H1 (cell line): ENCODE measurements at regions not wholly inside any gene's neighbourhood (a gene's known extent, or its start where the extent isn't known, plus 50 kb on each side); places are given as distances from the start of the nearest gene placed in this dataset.

Experiments used
- CTCF ChIA-PET: fragments of 300-600 bp; sonication (Branson Sonifier 250); formaldehyde crosslinking; loops from one replicate; lab custom pipeline; 2021; ENCODE audit not compliant: partially characterized antibody; lab: Charles Lee
- POLR2A ChIA-PET: fragments of 300-600 bp; sonication (Branson Sonifier 250); formaldehyde crosslinking; loops from one replicate; lab custom pipeline; 2021; ENCODE audit warnings: inconsistent platforms; ENCODE audit not compliant: partially characterized antibody; lab: Charles Lee
- DNase-seq, 2 experiments: peaks; one replicate each; pipeline versions ENCODE4 v3.0.0 to v3.0.0-alpha.2; 2010 to 2022; ENCODE audit warnings: low spot score in 2 of 2, low read depth in 1 of 2, mixed read lengths in 1 of 2
- FAIRE-seq: peaks from 2 replicates; lab custom pipeline; 2011; peaks lifted over from hg19 to GRCh38; lab: Jason Lieb, UNC
- H2AFZ ChIP-seq: 2 replicates; pipeline ENCODE4 v1.8.1; 2012; ENCODE audit warnings: low read length, inconsistent platforms
- H2AK5ac ChIP-seq: 2 replicates; pipeline ENCODE4 v1.6.1; 2013; ENCODE audit warnings: low read depth, low read length
- H2BK120ac ChIP-seq: replicated peaks from 2 replicates; pipeline ENCODE3; 2013; ENCODE audit warnings: low read depth, low read length, inconsistent platforms
- H2BK12ac ChIP-seq: 2 replicates; pipeline ENCODE4 v1.6.1; 2013; ENCODE audit warnings: low read depth, low read length
- H2BK15ac ChIP-seq: 2 replicates; pipeline ENCODE4 v1.6.1; 2013; ENCODE audit warnings: low read length
- H2BK20ac ChIP-seq: 2 replicates; pipeline ENCODE4 v1.6.1; 2013; ENCODE audit warnings: low read length
- H2BK5ac ChIP-seq: 2 replicates; pipeline ENCODE4 v1.6.1; 2013; ENCODE audit warnings: low read depth, low read length
- H3K14ac ChIP-seq: 2 replicates; pipeline ENCODE4 v1.6.1; 2013; ENCODE audit warnings: inconsistent platforms; ENCODE audit not compliant: insufficient read length
- H3K18ac ChIP-seq: 2 replicates; pipeline ENCODE4 v1.6.1; 2013; ENCODE audit warnings: low read length; ENCODE audit errors: extremely low read depth
- H3K23ac ChIP-seq: 2 replicates; pipeline ENCODE4 v1.6.1; 2013; ENCODE audit warnings: inconsistent platforms; ENCODE audit not compliant: insufficient read length
- H3K23me2 ChIP-seq: 2 replicates; pipeline ENCODE4 v1.6.1; 2013; ENCODE audit warnings: low read depth, low read length
- H3K27ac ChIP-seq: 2 replicates; pipeline ENCODE4 v1.6.1; 2011; ENCODE audit warnings: low read depth, low read length, inconsistent platforms
- H3K27me3 ChIP-seq, 4 experiments: replicated peaks in 1 of 4; 1 replicate in 1 of 4; 2 replicates in 3 of 4; pipeline versions ENCODE4 v1.6.1 to v1.8.1; 2011 to 2013; ENCODE audit warnings: low read length in 3 of 4, mild to moderate bottlenecking in 3 of 4, inconsistent platforms in 2 of 4, mixed read lengths in 2 of 4, moderate library complexity in 1 of 4; ENCODE audit not compliant: control insufficient read depth in 3 of 4, insufficient read depth in 3 of 4; ENCODE audit errors: extremely low read depth in 1 of 4
- H3K36me3 ChIP-seq, 4 experiments: 2 replicates each; pipeline versions ENCODE4 v1.6.1 to v1.8.1; 2011 to 2013; ENCODE audit warnings: mild to moderate bottlenecking in 4 of 4, low read length in 3 of 4, moderate library complexity in 2 of 4, control low read depth in 1 of 4, inconsistent platforms in 1 of 4; ENCODE audit not compliant: insufficient read depth in 4 of 4, control insufficient read depth in 2 of 4
- H3K4ac ChIP-seq: replicated peaks from 2 replicates; pipeline ENCODE3; 2013; ENCODE audit warnings: low read length, low read depth, mixed read lengths, inconsistent platforms; ENCODE audit not compliant: insufficient read length
- H3K4me1 ChIP-seq, 4 experiments: replicated peaks in 1 of 4; 1 replicate in 1 of 4; 2 replicates in 3 of 4; pipeline versions ENCODE4 v1.6.1 to v1.8.1; 2011 to 2013; ENCODE audit warnings: low read length in 3 of 4, inconsistent platforms in 2 of 4, mixed read lengths in 1 of 4; ENCODE audit not compliant: insufficient read depth in 4 of 4, control insufficient read depth in 3 of 4
- H3K4me2 ChIP-seq, 2 experiments: 2 replicates each; pipeline versions ENCODE4 v1.6.1 to v1.8.1; 2011 to 2013; ENCODE audit warnings: low read depth in 2 of 2, low read length in 2 of 2, control low read depth in 1 of 2, inconsistent platforms in 1 of 2, mild to moderate bottlenecking in 1 of 2; ENCODE audit not compliant: insufficient read depth in 1 of 2
- H3K4me3 ChIP-seq, 4 experiments: fragments of 200-600, 300-600 bp in 1 of 4; sonication (generic), shearing (Covaris generic), sonication (Bioruptor Twin) in 1 of 4; 2 replicates each; pipeline versions ENCODE4 v1.5.1 to v1.8.1; 2011 to 2016; ENCODE audit warnings: low read length in 4 of 4, low read depth in 3 of 4, control low read depth in 2 of 4, inconsistent platforms in 2 of 4, mild to moderate bottlenecking in 2 of 4, mixed read lengths in 1 of 4, moderate library complexity in 1 of 4; ENCODE audit not compliant: insufficient read depth in 2 of 4; ENCODE audit errors: extremely low read depth in 1 of 4
- H3K56ac ChIP-seq: replicated peaks from 2 replicates; pipeline ENCODE3; 2013; ENCODE audit warnings: low read depth, mild to moderate bottlenecking, mixed read lengths, low read length, inconsistent platforms; ENCODE audit not compliant: insufficient read length
- H3K79me1 ChIP-seq: 2 replicates; pipeline ENCODE4 v1.6.1; 2013; ENCODE audit warnings: low read depth, low read length, control low read depth
- H3K79me2 ChIP-seq, 2 experiments: 2 replicates each; pipeline versions ENCODE4 v1.6.1 to v1.8.1; 2012 to 2013; ENCODE audit warnings: low read length in 2 of 2, mild to moderate bottlenecking in 2 of 2, inconsistent platforms in 1 of 2; ENCODE audit not compliant: insufficient read depth in 2 of 2, control insufficient read depth in 1 of 2
- H3K9ac ChIP-seq, 4 experiments: replicated peaks in 1 of 4; 1 replicate in 1 of 4; 2 replicates in 3 of 4; pipeline versions ENCODE4 v1.6.1 to v1.8.1; 2011 to 2013; ENCODE audit warnings: low read depth in 3 of 4, low read length in 3 of 4, control low read depth in 2 of 4, mild to moderate bottlenecking in 2 of 4, moderate library complexity in 2 of 4, inconsistent platforms in 1 of 4; ENCODE audit errors: extremely low read depth in 1 of 4
- H3K9me3 ChIP-seq, 2 experiments: 2 replicates each; pipeline versions ENCODE4 v1.6.1 to v1.8.1; 2012 to 2013; ENCODE audit warnings: mild to moderate bottlenecking in 2 of 2, moderate library complexity in 2 of 2, control low read depth in 1 of 2, inconsistent platforms in 1 of 2, low read depth in 1 of 2, low read length in 1 of 2, mixed read lengths in 1 of 2; ENCODE audit not compliant: insufficient read depth in 2 of 2
- H4K20me1 ChIP-seq, 2 experiments: replicated peaks in 1 of 2; 2 replicates each; pipeline versions ENCODE3 to v1.8.1; 2011 to 2013; ENCODE audit warnings: inconsistent platforms in 2 of 2, low read length in 2 of 2, mild to moderate bottlenecking in 1 of 2; ENCODE audit not compliant: insufficient read depth in 2 of 2, control insufficient read depth in 1 of 2
- H4K5ac ChIP-seq: 2 replicates; pipeline ENCODE4 v1.6.1; 2013; ENCODE audit warnings: low read length, low read depth, mixed read lengths, inconsistent platforms; ENCODE audit not compliant: insufficient read length
- H4K8ac ChIP-seq: 2 replicates; pipeline ENCODE4 v1.8.0; 2013; ENCODE audit warnings: mild to moderate bottlenecking, moderate library complexity, low read length, inconsistent platforms; ENCODE audit not compliant: insufficient read depth; ENCODE audit errors: extremely low read depth
- H4K91ac ChIP-seq: replicated peaks from 2 replicates; pipeline ENCODE3; 2013; ENCODE audit warnings: low read length, mixed read lengths, inconsistent platforms; ENCODE audit not compliant: insufficient read length
- BACH1 ChIP-seq: IDR thresholded peaks from 2 replicates; pipeline ENCODE4 v1.6.1; 2012; ENCODE audit warnings: low read length, improper control_type of control experiment
- BRCA1 ChIP-seq: IDR thresholded peaks from 2 replicates; pipeline ENCODE4 v1.6.1; 2012; ENCODE audit warnings: low read depth, low read length, improper control_type of control experiment
- CBX5 ChIP-seq: fragments of 300-800, 300-1000 bp; sonication (generic); IDR thresholded peaks from 2 replicates; pipeline ENCODE4 v1.7.1; 2016; ENCODE audit warnings: antibody characterized with exemption, low read length, low read depth
- CBX8 ChIP-seq: fragments of 300-800, 300-1000 bp; sonication (generic); IDR thresholded peaks from 2 replicates; pipeline ENCODE4 v1.7.1; 2016; ENCODE audit warnings: low read depth, low read length, borderline replicate concordance
- HDAC6 ChIP-seq: IDR thresholded peaks from one replicate; pipeline ENCODE4 v1.7.1; 2012; ENCODE audit warnings: low read depth, mild to moderate bottlenecking, inconsistent platforms, low read length, moderate library complexity
- JUN ChIP-seq: IDR thresholded peaks from 2 replicates; pipeline ENCODE4 v1.6.1; 2011; ENCODE audit warnings: low read depth, mild to moderate bottlenecking, improper control_type of control experiment, low read length
- JUND ChIP-seq: IDR thresholded peaks from 2 replicates; pipeline ENCODE4 v1.6.1; 2011; ENCODE audit warnings: mild to moderate bottlenecking, improper control_type of control experiment, low read length
- KDM1A ChIP-seq: fragments of 200-600, 300-600 bp; sonication (generic); IDR thresholded peaks from 2 replicates; pipeline ENCODE4 v1.7.1; 2016; ENCODE audit warnings: mild to moderate bottlenecking, low read length, borderline replicate concordance
- KDM5A ChIP-seq: fragments of 200-600 bp; IDR thresholded peaks from 2 replicates; pipeline ENCODE4 v1.7.1; 2012; ENCODE audit warnings: mild to moderate bottlenecking, low read length, inconsistent platforms, mixed read lengths
- MAFK ChIP-seq: IDR thresholded peaks from 2 replicates; pipeline ENCODE4 v1.6.1; 2012; ENCODE audit warnings: low read depth, mild to moderate bottlenecking, improper control_type of control experiment, low read length
- NRF1 ChIP-seq: IDR thresholded peaks from 2 replicates; pipeline ENCODE4 v1.6.1; 2011; ENCODE audit warnings: mild to moderate bottlenecking, low read depth, low read length, improper control_type of control experiment
- SUZ12 ChIP-seq: fragments of 200-600 bp; sonication (generic); IDR thresholded peaks from 2 replicates; pipeline ENCODE4 v1.6.1; 2012; ENCODE audit warnings: mild to moderate bottlenecking, inconsistent platforms, low read length, moderate library complexity, mixed read lengths
- TEAD4 ChIP-seq: IDR thresholded peaks from 2 replicates; pipeline ENCODE4 v1.6.1; 2012; ENCODE audit warnings: low read depth, low read length, inconsistent platforms, mixed read lengths
- WGBS, 2 experiments: shearing (Covaris generic) in 1 of 2; methylation state at CpG; one replicate each; pipeline versions ENCODE4 v1.1.6 to v1.1.7; 2013 to 2015; ENCODE audit warnings: low lambda C conversion rate in 2 of 2, mixed read lengths in 2 of 2, inconsistent platforms in 1 of 2, low coverage in 1 of 2, missing lambda C conversion rate in 1 of 2; ENCODE audit not compliant: insufficient replicate concordance in 2 of 2, insufficient coverage in 1 of 2, insufficient read length in 1 of 2; ENCODE audit errors: extremely low coverage in 1 of 2, missing lambda C conversion rate in 1 of 2; 5-methylcytosine and 5-hydroxymethylcytosine counted together

DNA sequence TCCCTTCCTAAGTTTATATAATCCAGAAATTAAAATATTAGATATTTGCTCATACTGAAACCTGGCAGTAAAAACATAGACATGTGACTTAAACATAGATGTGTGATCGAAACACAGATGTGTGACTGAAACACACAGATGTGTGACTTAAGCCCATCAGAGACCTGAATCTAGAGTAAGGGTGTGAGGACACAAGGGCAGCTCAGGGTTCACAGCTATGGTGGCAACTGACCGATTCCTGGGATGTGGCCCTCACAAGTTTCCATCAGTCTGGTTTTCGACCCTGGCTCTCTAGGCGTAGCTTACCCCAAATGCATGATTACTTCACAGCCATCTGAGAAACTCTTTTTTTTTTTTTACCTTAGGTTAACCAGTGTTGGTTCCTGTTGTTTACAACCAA, 137.0 kb downstream of the NRN1 start:
- no peak overlapping the region for H2BK120ac ChIP-seq
- no peak overlapping the region for H3K18ac ChIP-seq
- no peaks in the 10 kb centered on the region for H3K79me1 ChIP-seq
- H3K4ac ChIP-seq: no peak overlapping the region
- POLR2A ChIA-PET: no interaction called here
- no peaks in the 10 kb centered on the region for H3K23me2 ChIP-seq
- no peak overlapping the region for H4K8ac ChIP-seq
- H3K56ac ChIP-seq: no peak overlapping the region
- H2AFZ ChIP-seq: no peak overlapping the region
- H2AK5ac ChIP-seq: no peak overlapping the region
- H3K23ac ChIP-seq: no peak overlapping the region
- H2BK15ac ChIP-seq: no peak overlapping the region
- H2BK5ac ChIP-seq: no peak overlapping the region
- H3K4me2 ChIP-seq: no peak overlapping the region
- 80% methylated on average over 4 of the region's 4 CpGs; no CpG with 5 or more reads in 1 of the 2 experiments for WGBS, 2 experiments
- no peaks in the 10 kb centered on the region for H3K4me1 ChIP-seq
- no peak for FAIRE-seq
- CTCF ChIA-PET: interaction anchor here (0.6 kb wide), 1 partner anchor 144 kb away, joined by 4 read pairs; no protein-coding TSS in a partner anchor
- no peaks in the 10 kb centered on the region for H3K36me3 ChIP-seq
- H4K5ac ChIP-seq: no peak overlapping the region
- H3K27me3 ChIP-seq: no peaks in the 10 kb centered on the region; a peak in 1 of 7 replicates
- DNase-seq: no peak
- H2BK12ac ChIP-seq: no peak overlapping the region
- no peak overlapping the region for H3K14ac ChIP-seq
- H3K4me3 ChIP-seq: no peak overlapping the region
- no peak for TF ChIP-seq KDM1A
- no peak for TF ChIP-seq JUND
- TF ChIP-seq JUN: no peak
- no peak for TF ChIP-seq BRCA1
- TF ChIP-seq BACH1: no peak
- no peak for TF ChIP-seq CBX8
- TF ChIP-seq NRF1: no peak
- no peak for TF ChIP-seq TEAD4
- TF ChIP-seq SUZ12: no peak
- TF ChIP-seq KDM5A: no peak
- TF ChIP-seq MAFK: no peak
- no peak for TF ChIP-seq HDAC6
- no peak for TF ChIP-seq CBX5
- TF ChIP-seq, all 59 proteins: peak for 0
- no peaks in the 10 kb centered on the region for H3K79me2 ChIP-seq
- no peak overlapping the region for H3K9ac ChIP-seq
- H2BK20ac ChIP-seq: no peak overlapping the region
- H4K91ac ChIP-seq: no peak overlapping the region
- peaks cover 3 to 4% of the 10 kb centered on the region in 2 experiments; a peak in 2 of 4 replicates for H3K9me3 ChIP-seq
- no peaks in the 10 kb centered on the region for H4K20me1 ChIP-seq
- H3K27ac ChIP-seq: no peak overlapping the region
